Iris pigment epithelial cell (primary cell): ENCODE measurements at regions not wholly inside any gene's neighbourhood (a gene's known extent, or its start where the extent isn't known, plus 50 kb on each side); places are given as distances from the start of the nearest gene placed in this dataset.
A peak's percentile ranks its signal among the peaks of the same experiment; 100 is the strongest.

Source experiments
- DNase-seq: peaks from one replicate; pipeline ENCODE4 v3.0.0-alpha.2; 2011; ENCODE audit warnings: low read depth

GRCh38 chr5:116646611-116647289 lies 72.1 kb upstream of the SEMA6A start:
- DNase-seq, result no peak

GRCh38 chr5:116645627-116646026 lies 71.0 kb upstream of the SEMA6A start:
- no peak for DNase-seq

GRCh38 chr5:116640236-116640635 lies 65.6 kb upstream of the SEMA6A start:
- no peak for DNase-seq

GRCh38 chr5:116637149-116637740 lies 62.6 kb upstream of the SEMA6A start:
- DNase-seq, result no peak

- no peak for DNase-seq
Observed at GRCh38 chr5:116632890-116633289, 58.3 kb upstream of the SEMA6A start.

- no peak for DNase-seq
Observed at GRCh38 chr5:116631147-116631546, 56.5 kb upstream of the SEMA6A start.

- no peak for DNase-seq
Observed at GRCh38 chr5:116629168-116629567, 54.5 kb upstream of the SEMA6A start.

GRCh38 chr5:116626945-116627679 lies 52.5 kb upstream of the SEMA6A start:
- DNase-seq, result no peak

GRCh38 chr5:116626272-116626723 lies 51.7 kb upstream of the SEMA6A start:
- peak; percentile 75 for DNase-seq
